ENCODE measurements at regions not wholly inside any gene's neighbourhood (a gene's known extent, or its start where the extent isn't known, plus 50 kb on each side); places are given as distances from the start of the nearest gene placed in this dataset.
"Not testable (repeated sequence)": the region's sequence is repeated elsewhere in the genome, so short reads cannot be mapped to it uniquely, and the experiment has no call there.

DNA sequence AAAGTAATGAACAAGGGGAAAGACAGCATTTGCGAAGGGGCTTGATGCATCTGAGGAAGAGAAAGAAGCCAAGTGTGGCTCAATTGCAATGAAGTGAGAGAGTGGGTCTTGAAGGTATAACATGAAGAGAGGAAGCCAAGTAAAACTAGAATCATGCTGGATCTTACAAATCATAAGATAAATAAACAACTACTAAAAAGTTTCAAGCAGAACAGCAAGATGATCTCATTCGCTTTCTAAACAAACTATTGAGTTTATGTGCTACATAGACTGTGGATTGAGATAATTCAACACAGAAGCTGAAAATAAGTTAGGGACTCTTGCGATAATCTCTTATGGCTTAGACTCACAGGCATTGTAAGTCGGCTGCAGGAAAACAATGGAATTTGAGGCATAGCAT is 1310.5 kb upstream of the NRXN1 start:
- TF ChIP-seq, protein P1, sequence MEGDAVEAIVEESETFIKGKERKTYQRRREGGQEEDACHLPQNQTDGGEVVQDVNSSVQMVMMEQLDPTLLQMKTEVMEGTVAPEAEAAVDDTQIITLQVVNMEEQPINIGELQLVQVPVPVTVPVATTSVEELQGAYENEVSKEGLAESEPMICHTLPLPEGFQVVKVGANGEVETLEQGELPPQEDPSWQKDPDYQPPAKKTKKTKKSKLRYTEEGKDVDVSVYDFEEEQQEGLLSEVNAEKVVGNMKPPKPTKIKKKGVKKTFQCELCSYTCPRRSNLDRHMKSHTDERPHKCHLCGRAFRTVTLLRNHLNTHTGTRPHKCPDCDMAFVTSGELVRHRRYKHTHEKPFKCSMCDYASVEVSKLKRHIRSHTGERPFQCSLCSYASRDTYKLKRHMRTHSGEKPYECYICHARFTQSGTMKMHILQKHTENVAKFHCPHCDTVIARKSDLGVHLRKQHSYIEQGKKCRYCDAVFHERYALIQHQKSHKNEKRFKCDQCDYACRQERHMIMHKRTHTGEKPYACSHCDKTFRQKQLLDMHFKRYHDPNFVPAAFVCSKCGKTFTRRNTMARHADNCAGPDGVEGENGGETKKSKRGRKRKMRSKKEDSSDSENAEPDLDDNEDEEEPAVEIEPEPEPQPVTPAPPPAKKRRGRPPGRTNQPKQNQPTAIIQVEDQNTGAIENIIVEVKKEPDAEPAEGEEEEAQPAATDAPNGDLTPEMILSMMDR (conservative IDR thresholded peaks at IDR 0.05; ENCODE audit: low read depth), result no peak
- no peak for DNase-seq (ENCODE audit: low spot score)
- POLR2A ChIA-PET (ENCODE audit: low non-redundant PET), result no interaction called here
- H3K27ac ChIP-seq, result no peak overlapping the region
- CTCF ChIA-PET, result no interaction called here

DNA sequence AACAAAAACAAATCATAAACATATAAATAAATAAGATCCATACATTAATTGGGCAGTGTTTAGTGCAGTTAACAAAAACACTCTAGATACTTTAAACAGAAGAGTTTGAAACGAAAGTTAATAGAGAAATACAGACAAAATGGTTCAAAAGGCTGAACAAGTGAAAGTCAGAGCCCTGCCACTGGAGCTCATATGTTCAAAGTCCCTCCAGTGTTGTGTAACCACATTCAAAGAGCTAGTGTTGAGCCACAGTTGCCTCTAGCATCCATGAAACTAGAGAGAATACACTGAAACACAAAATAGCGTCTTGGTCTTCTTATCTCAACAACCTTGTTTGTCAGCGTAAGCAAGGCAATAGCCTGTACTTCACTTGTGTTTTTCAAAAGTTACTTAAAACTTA is 1309.8 kb upstream of the NRXN1 start:
- CTCF ChIA-PET, result interaction anchor here (0.6 to 0.7 kb wide), 2 partner anchors 15 to 702 kb away, joined by 3 to 4 read pairs; no protein-coding TSS in a partner anchor
- TF ChIP-seq, protein P1 (conservative IDR thresholded peaks at IDR 0.05; ENCODE audit: low read depth), result no peak
- DNase-seq (ENCODE audit: low spot score), result no peak

DNA sequence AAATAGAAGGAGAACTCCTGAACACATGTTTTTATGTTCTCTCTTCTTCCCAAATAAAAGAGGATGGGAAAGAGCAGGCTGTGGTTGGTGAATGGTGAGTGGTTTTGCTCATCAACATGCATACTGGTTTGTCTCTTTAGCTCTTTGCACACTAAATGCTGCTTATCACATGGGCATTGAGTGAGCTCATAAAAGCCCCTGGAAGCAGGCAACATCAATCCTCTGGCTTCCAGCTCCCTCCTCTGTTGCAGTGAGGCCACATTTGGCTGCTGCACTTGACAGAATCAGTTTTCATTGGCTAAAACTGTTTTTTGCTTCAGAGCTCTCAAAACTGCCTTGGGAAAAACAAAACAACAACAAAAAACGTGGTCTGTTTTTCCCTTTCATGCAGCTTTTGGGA is 1308.2 kb upstream of the NRXN1 start:
- no peak for DNase-seq (ENCODE audit: low spot score)
- TF ChIP-seq, protein P1 (conservative IDR thresholded peaks at IDR 0.05; ENCODE audit: low read depth), result no peak
- no peak overlapping the region for H3K27ac ChIP-seq
- POLR2A ChIA-PET (ENCODE audit: low non-redundant PET), result no interaction called here
- CTCF ChIA-PET, result no interaction called here

More for the DNA sequence above, 1309.8 kb upstream of the NRXN1 start:
- POLR2A ChIA-PET (ENCODE audit: low non-redundant PET), result no interaction called here
- H3K27ac ChIP-seq, result no peak overlapping the region

DNA sequence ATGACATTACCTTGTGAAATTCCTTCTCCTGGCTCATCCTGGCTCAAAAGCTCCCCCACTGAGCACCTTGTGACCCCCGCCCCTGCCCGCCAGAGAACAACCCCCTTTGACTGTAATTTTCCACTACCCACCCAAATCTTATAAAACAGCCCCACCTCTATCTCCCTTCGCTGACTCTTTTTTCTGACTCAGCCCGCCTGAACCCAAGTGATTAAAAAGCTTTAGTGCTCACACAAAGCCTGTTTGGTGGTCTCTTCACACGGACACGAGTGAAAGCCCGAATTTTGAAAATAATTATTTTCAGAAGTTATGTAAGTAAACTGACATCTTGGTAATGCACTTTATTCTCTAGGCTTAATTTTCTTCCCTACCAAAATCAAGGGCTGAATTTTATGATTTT is 1305.9 kb upstream of the NRXN1 start:
- CTCF ChIA-PET, result interaction anchor here (0.6 kb wide), 1 partner anchor 555 kb away, joined by 3 read pairs; no protein-coding TSS in a partner anchor
- H3K27ac ChIP-seq; POLR2A ChIA-PET (ENCODE audit: low non-redundant PET); DNase-seq (ENCODE audit: low spot score): not testable (repeated sequence)

DNA sequence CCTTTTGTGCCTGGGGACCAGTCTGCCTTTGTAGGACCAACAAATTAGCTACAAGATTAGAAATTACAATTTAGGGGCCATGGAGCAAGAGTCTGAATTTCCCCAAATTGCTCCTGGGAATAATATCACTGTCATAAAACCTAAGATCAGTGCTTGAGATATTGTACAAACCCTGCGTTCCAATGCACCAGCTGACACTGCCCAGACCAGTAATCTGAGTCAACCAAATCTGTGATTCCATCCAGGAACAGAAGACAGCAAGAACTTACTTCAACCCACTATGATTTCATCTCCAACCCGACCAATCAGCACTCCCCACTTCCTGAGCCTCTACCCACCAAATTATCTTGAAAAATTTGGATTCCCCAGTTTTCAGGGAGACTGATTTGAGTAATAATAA is 1305.0 kb upstream of the NRXN1 start:
- TF ChIP-seq, protein P1 (conservative IDR thresholded peaks at IDR 0.05; ENCODE audit: low read depth), result no peak
- no peak overlapping the region for H3K27ac ChIP-seq
- ChIA-PET CTCF (interaction anchor here (0.7 kb wide), 1 partner anchor 61 kb away, joined by 3 read pairs; no protein-coding TSS in a partner anchor), POLR2A (ENCODE audit: low non-redundant PET) (no interaction called here)
- DNase-seq (ENCODE audit: low spot score), result no peak

DNA sequence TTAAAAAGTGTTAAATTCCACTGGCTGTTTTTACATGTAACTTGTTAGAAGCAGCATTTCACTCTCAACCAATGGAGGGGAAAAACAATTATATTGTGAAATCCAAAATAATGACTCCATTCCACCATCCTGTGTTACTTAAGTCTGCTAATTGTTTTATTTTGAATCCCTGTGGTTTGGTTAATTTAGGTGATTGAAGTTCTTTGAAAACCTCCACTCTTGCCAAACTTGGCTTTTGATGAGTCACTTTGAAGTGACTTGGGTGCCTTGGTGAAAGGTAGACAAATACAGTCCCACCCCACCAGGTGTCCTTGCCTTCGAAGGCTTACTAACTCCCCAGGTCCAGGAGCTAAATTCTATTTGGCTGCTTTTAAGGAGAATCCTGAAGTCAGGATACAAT is 1303.8 kb upstream of the NRXN1 start:
- TF ChIP-seq, protein P1 (conservative IDR thresholded peaks at IDR 0.05; ENCODE audit: low read depth), result no peak
- ChIA-PET POLR2A (ENCODE audit: low non-redundant PET) (no interaction called here), CTCF (no interaction called here)
- no peak overlapping the region for H3K27ac ChIP-seq
- DNase-seq (ENCODE audit: low spot score), result no peak

DNA sequence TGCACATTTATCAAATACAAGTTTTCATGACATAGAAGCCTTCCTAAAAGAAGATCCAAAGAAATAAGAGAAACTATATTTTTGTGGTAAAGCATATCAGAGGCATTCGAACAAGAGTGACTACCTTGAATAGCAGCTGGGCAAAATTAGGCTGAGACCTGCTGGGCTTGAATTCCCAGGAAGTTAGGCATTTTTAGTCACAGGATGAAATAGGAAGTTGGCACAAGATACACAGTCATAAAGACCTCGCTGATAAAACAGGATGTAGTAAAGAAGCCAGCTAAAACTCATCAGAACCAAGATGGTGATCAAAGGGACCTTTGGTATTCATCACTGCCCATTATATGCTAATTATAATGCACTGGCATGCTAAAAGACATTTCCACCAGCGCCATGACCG is 1302.3 kb upstream of the NRXN1 start:
- CTCF ChIA-PET, result no interaction called here
- DNase-seq (ENCODE audit: low spot score), result no peak
- TF ChIP-seq, protein P1 (conservative IDR thresholded peaks at IDR 0.05; ENCODE audit: low read depth), result no peak
- no peak overlapping the region for H3K27ac ChIP-seq
- POLR2A ChIA-PET (ENCODE audit: low non-redundant PET), result no interaction called here
